ENCODE measurements at regions not wholly inside any gene's neighbourhood (a gene's known extent, or its start where the extent isn't known, plus 50 kb on each side); places are given as distances from the start of the nearest gene placed in this dataset.

- DNase-seq (ENCODE audit: low read depth), result no peak
These were observed 247.3 kb upstream of the RPL38 start for GRCh38 chr17:73956169-73956568.

GRCh38 chr17:73956595-73957465 is 246.6 kb upstream of the RPL38 start:
- DNase-seq (ENCODE audit: low read depth), result peak; percentile 15

DNA sequence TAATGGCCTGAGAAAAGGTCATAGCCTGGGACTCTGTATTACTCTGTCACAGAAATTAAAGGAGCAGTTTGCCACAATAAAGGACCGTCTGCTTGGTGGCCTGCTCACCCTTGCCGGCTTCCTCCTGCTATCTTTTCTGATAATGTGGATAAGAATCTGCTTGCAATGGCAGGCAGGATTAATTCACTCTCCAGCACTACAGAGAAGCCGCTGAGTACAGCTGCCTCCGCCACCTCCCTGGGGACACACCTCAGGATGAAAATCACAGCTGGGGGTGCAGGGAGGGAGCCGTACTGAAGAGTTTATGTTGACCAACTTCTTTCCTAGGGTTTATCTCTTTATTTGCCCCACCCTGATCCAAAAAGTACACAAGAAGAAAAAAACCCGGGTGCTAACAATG is 245.9 kb upstream of the RPL38 start:
- no peak for DNase-seq (ENCODE audit: low read depth)

- DNase-seq (ENCODE audit: low read depth), result no peak
These were observed 245.0 kb upstream of the RPL38 start for GRCh38 chr17:73958453-73958852.

- DNase-seq (ENCODE audit: low read depth), result no peak
These were observed 243.0 kb upstream of the RPL38 start for GRCh38 chr17:73960469-73960868.

- no peak for DNase-seq (ENCODE audit: low read depth)
These were observed 241.2 kb upstream of the RPL38 start for GRCh38 chr17:73962308-73962707.

- DNase-seq (ENCODE audit: low read depth), result no peak
These were observed 234.8 kb upstream of the RPL38 start for GRCh38 chr17:73968680-73969079.

GRCh38 chr17:73969956-73970355 is 233.5 kb upstream of the RPL38 start:
- DNase-seq (ENCODE audit: low read depth), result no peak

DNA sequence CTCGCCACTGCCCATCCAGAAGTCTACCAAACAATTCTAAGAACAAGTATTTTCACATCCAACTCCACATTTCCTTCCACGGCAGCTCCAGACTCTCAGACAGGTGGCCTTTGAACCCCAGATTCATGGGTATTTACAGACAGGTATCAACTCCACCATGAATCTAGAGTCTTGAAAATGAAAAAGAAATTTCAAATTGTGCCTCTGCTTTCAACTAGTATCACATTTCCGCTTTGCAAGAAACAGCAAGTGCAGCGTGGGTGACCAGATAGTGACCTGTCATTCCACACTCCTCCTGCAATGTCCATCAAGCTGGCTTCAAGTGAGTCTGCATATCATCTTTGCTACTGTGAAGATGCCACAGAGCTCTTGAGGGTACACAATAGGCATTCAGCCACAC is 232.4 kb upstream of the RPL38 start:
- no peak for DNase-seq (ENCODE audit: low read depth)

DNA sequence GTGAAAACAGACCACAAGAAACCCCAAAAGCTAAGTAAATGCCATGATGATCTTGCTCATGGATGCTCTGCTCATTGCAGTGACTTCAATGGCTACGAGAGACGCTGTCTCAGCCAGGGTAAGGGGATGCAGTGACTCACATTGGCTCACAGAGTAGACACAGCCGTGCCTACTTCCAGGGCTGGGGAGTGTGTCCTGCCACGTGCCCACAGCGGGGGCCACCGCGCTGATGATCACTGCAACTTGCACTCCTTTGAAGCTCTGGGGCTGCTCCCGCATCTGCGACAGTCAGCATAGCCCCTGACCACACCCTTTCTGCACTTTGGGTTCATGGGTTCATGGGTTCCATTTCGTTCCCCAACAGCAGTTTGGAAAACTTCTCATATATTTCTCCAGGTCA is 231.4 kb upstream of the RPL38 start:
- no peak for DNase-seq (ENCODE audit: low read depth)

- DNase-seq (ENCODE audit: low read depth), result no peak
These were observed 230.6 kb upstream of the RPL38 start for GRCh38 chr17:73972901-73973300.

DNA sequence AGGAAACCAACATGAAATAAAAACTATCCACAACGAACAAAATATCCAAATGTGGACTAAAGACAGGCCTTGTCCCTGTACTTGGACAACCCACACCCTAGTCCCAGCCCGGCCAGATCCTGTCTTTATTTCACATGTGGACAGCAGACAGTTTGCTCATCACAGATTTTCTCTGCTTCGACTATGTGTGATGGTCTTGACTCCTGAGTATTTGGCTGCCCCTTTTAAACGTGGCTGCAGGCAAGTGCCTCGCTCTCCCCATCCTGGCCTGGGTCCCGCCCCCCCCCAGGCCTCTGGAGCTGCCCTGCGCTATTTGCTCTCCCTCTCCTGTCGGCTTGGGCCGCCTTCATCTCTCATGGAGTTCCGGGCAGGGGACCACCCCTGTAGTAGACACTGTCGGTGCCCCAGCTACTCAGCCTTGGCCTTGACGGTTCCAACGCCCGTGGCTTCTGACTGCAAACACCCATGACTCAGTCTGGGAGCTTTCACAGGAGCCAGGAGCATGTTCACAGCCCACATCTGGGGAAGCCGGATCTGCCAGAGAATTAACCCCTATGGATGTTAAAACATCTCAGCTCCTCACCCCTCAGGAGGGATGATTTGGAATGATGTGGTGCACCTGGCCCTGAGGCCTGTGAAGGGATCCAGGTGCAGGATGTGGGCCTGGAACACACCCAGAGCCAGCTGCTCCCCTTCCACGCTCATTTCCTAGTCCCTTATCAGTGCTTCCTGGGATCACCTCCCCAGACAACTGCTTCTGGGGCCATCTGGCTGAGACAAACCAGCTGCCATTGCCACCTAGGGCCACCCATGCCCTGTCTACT is 229.7 kb upstream of the RPL38 start:
- DNase-seq (ENCODE audit: low read depth), result no peak

GRCh38 chr17:73974536-73974935 is 228.9 kb upstream of the RPL38 start:
- no peak for DNase-seq (ENCODE audit: low read depth)

DNA sequence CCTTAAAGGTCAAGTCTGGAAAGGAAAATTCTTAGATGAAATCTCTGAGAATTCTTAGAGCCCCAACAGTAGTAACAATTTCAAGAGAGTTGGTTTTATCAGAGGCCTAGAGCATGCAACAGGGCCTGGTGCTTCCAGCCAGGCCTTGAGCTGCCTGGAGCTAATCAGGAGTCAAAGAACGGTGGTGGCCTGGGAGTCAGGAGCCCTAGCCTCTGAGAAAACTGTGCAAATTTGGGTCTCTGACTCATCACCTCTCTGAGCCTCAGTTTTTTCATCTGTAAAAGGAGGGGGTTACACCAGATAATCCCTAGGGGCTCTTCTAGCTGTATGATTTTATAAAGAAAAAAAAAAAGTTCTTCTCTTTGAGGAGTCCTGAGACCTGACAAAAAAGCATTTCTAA is 227.3 kb upstream of the RPL38 start:
- DNase-seq (ENCODE audit: low read depth), result no peak

DNA sequence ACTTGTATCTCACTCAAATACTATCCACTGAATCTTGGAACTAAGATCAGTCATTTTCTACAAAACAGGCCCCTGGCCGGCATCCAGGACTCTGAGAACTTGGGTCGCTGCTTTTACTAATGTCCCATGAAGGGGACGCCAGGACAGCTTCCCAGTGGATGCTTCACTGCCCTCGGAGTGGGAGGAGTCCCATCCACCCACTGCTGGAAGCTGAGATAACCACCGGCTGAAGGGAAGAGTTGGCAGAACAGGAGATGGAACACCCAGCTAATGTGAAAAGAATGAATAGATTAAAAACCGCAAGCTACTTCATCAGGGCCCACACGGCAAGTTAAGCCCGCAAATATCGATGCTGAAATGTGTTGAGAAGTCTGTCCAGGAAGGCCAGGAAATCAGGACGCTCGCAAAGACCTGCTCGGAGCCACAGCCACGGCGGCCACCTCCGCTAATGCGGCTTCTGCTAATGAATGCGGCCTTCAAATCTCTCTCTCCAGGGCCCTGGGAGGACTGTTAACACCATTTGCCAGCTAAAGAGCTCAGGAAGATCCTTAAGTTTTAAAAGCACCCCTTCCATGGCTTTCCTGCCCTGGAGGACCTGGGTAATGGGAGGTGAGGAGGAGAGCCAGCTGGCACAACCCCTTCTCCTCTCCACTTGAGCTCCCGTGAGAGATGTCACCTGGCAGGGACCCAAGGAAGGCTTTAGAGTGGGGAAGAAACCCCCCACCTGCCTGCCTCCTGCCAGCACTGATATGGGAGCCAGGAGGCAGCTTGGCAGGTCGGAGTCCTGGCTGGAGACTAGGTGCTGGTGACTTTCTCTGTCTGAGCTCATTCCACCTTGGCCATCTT is 226.6 kb upstream of the RPL38 start:
- DNase-seq (ENCODE audit: low read depth), result no peak

DNA sequence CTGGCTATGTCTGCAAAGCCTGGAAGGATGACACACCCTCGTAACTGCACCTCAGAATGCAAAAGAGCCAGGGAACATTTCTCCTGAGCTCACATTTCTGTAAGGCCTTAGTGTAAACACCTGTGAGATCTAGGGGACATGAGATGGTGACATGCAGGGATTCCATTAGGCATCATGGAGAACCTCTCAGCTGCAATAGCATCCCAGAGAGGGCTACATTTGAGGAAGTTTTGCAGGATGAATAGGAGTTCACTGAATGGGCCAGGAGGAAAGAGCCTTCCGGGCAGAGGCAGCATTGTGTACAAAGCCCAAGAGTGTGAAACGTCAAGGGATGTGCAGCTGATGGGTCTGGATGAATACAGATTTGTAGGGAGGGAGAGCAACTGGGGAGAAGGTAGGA is 223.0 kb upstream of the RPL38 start:
- no peak for DNase-seq (ENCODE audit: low read depth)

GRCh38 chr17:73982871-73983270 is 220.6 kb upstream of the RPL38 start:
- DNase-seq (ENCODE audit: low read depth), result no peak

DNA sequence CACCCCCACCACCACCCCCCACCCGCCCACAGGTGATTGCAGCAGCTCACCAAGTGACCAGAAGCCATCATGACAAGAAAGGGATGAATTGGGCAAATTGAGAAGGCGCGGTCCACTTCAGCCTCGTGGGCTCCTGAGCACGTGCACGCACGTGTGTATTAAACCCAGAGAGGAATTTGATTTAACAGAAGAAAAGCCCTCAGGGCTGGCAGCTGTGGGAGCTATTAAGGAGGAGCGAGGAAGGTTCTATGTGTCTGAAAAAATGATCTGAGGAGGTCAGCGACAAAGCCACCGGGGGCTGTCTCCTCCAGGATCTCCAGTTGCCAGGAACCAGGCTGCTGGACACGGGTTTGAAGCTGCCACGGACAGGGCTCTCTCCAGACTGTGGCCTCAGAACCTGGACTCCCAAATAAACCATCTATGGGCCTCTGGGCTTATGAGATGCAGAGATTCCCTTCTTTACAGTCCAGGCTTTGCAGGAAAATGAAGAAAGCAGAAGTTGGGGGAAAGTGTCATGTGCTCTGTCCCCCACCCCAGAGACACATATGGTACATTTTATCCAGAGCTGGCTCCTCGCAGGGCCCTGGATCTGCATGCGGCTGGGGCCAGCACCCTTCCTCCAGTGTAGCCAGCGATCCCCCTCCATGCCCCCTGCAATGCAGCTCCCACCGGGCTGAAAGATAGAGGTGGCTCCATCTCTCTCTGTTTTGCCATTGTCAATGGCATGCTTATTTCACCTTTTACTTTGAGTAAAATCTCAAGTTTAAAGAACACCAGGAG is 219.7 kb upstream of the RPL38 start:
- no peak for DNase-seq (ENCODE audit: low read depth)

GRCh38 chr17:73984941-73985340 is 218.5 kb upstream of the RPL38 start:
- DNase-seq (ENCODE audit: low read depth), result no peak

- no peak for DNase-seq (ENCODE audit: low read depth)
These were observed 217.9 kb upstream of the RPL38 start for GRCh38 chr17:73985466-73986015.

DNA sequence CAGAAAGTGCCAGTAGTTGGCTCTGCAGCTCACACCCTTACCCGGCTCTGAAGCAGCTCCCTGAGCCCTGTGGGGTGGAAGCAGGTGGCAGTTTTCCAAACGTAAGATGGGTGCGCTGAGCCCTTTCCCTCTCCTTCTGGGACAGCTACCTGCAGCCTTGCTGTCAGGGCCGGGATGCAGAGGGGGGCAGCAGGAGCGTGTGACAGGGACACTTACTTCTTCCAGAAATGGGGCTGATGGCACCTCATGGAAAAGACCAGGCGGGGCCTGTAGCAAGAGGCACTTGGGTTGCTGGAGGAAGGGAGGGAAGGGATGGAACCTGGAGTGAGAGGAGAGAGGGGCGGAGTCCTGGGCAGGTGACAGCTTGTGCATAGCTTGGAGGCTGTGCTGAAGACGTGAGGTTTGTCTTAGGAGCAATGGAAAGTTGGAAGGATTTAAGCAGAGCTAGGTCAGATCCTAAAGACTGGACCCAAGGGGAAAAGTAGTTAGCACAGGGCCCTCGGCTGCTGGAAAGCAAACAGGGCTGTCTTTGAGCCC is 216.8 kb upstream of the RPL38 start:
- no peak for DNase-seq (ENCODE audit: low read depth)

Measured in stimulated activated CD8-positive, alpha-beta memory T cell treated with anti-CD3 and anti-CD28 coated beads, Interleukin-12 subunit alpha, Interleukin-12 subunit beta, amount 100 ng/mL, for 1 hour (primary cell).